Ecto neural progenitor cell (in vitro differentiated cells): ENCODE measurements at regions not wholly inside any gene's neighbourhood (a gene's known extent, or its start where the extent isn't known, plus 50 kb on each side); places are given as distances from the start of the nearest gene placed in this dataset.
A peak's percentile ranks its signal among the peaks of the same experiment; 100 is the strongest.

Experiments
- DNase-seq: peaks from one replicate; pipeline ENCODE4 v3.0.0-alpha.2; 2018; ENCODE audit warnings: low spot score

DNA sequence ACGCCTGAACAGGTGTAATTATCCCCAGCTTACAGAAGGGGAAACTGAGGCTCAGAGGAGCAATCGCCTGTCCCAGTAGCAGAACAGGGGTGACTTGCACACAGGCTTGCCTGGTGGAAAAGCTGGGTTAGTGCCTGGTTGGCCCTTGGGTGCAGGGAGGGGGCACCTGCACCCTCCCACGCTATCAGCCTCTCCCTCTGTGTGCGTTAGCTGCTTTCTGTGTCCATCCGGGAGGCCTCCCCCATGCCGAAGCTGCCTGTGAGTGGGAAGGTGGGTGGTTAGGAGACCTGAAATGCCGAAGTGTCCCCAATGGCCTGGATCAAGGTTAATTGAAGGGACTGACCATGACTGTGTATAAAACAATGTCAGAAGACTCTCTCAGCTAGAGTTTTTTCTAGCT lies 295.0 kb downstream of the ZNF536 start:
- DNase-seq, result no peak

DNA sequence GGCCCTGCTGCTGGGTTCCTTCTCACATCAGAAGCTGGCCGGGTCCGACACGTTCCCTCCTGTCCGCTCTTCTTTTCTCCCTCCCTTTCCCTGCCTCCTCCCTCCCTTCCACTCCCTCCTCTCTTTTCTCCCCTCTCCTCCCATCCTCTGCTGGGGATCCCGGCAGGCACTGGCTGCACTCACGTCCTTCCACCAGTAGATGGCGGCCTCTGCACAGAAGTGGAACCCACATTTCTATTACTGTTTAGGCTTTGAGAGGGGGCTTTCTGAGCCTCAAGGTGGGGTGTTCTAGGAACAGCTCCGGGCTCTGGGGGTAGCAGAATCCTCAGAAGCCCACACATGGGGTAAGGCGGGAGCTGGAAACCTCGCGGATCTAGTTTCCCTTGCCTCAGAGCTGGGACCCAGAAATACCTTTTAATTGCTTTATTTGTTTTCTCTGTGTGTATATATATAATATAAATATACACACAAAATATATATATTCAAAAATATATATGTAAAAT lies 294.2 kb downstream of the ZNF536 start:
- DNase-seq, result peak; percentile 72

DNA sequence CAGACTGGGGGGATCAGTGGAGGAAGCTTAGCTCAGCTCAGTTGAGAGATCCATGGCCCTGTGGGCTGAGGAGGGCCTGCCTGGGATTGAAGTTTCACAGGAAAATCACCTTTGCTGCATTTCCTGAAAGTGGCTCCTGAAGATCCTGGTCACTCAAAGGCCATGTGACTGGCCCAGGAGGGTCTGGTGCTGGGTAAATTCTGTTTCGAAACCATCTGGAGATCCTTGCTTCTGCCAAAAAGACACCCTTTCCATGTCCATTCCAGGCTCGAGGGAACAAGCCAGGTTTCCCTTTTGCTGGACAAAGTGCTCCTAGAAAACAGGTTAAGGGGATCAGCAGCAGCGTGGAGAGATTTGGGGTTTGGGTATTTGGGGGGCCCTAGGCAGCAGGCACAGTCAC lies 293.3 kb downstream of the ZNF536 start:
- no peak for DNase-seq

- no peak for DNase-seq
Measured at GRCh38 chr19:30663611-30664174, 291.5 kb downstream of the ZNF536 start.

- no peak for DNase-seq
Measured at GRCh38 chr19:30662211-30662861, 290.2 kb downstream of the ZNF536 start.

DNA sequence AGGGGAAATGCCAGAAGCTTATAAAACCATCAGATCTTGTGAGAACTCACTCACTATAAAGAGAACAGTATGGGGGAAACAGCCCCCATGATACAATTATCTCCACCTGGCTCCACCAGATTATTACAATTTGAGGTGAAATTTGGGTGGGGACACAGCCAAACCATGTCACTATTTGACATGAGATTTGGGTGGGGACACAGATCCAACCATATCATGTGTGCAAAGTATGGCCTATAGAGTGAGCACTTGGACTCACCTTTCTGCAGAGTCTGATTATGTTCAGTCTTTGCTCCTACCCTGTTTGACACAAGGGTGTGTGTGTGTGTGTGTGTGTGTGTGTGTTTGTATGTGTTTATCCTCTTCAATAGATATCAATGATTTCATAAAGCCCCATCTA lies 287.5 kb downstream of the ZNF536 start:
- DNase-seq, result no peak

- peak; percentile 31 for DNase-seq
Measured at GRCh38 chr19:30656520-30657100, 284.4 kb downstream of the ZNF536 start.

DNA sequence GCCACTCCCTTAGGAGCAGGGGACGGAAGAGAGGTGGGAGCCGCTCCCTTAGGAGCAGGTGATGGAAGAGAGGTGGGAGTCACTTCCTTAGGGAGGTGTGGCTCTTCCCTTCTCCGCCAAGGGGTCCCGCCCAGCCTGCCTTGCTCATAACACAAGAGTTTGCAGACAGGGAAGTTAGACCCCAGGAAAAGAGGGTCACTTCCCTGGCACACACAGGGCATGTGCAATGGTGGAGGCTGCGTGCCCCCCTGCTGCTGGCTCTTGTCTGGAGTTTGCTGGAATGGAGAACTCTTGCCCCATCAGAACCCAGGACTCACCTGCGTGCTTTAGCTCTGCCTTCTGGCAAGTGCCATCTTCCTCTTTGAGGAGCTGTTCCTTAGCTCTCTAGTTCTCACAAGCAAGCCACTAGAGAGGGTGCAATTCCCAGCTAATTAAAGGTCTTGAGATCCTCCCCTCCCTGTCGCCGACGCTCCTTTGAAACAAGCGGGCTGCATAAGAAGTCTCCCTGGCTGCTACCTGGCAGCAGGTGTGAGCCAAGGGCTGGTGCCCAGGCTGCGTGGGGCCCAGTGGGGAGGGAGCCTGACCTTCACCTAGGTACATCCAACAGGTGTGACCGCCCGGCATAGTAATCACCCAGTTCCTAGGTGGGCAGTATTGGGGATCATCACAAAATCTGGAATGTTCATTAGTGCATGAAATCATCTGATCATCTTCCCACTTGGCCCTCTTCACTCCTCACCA lies 281.6 kb downstream of the ZNF536 start:
- DNase-seq, result peak; percentile 27

DNA sequence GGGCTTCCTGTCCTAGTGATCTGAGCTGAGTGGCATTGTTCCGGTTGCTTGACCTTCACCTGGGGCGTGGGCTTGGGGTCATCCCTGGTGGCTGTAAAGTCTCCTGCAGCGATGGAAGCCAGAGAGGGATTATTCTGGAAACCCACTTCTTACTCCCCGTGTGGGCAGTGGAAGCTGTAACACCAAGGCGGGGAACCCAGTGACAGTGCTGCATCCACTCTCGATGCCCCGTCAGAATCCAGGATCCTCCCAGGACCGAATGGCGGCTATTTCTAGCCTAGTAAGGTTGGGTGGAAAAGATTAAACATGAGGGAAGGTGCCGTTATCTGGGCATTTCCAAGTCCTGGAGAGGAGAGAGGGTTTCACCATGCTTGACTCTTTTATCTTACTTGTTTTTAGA lies 280.6 kb downstream of the ZNF536 start:
- DNase-seq, result no peak

GRCh38 chr19:30651691-30652090 lies 279.5 kb downstream of the ZNF536 start:
- DNase-seq, result no peak

- no peak for DNase-seq
Measured at GRCh38 chr19:30651066-30651465, 278.9 kb downstream of the ZNF536 start.

DNA sequence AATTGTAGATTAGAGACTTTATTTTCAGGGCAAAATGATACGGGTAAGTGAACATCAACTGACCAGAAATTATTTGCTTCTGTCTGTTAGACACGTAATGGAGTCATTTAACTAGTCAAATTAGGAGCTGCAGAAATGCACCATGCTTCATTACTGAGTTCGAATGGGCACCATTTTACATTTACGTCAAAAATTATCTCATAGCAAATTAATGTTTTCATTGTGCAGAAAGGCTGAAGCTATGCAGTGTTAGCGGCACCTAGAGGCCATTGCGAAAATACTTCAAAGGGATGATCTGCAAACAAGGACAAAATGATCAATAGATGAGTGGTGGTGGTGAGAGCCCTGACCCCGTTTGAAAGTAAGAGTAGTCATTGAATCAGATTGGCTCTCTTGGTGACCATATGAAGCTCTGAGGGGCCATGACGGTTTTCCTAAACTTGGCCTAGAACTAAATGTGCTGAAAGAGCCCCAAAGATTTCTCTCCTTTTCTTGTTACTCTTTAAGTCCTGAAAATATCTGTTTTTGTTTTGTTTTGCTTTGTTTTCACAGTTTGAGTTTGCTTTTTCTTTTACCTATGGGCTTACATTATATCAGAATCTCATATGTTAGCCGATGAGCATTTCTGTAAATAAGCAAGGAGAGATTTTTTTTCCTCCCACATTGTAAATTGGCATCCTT lies 277.9 kb downstream of the ZNF536 start:
- no peak for DNase-seq

- no peak for DNase-seq
Measured at GRCh38 chr19:30648866-30649862, 277.0 kb downstream of the ZNF536 start.

GRCh38 chr19:30647891-30648720 lies 275.9 kb downstream of the ZNF536 start:
- DNase-seq, result no peak

GRCh38 chr19:30646806-30647205 lies 274.6 kb downstream of the ZNF536 start:
- DNase-seq, result no peak

GRCh38 chr19:30645946-30646577 lies 273.9 kb downstream of the ZNF536 start:
- no peak for DNase-seq

GRCh38 chr19:30640252-30640965 lies 268.2 kb downstream of the ZNF536 start:
- DNase-seq, result no peak

DNA sequence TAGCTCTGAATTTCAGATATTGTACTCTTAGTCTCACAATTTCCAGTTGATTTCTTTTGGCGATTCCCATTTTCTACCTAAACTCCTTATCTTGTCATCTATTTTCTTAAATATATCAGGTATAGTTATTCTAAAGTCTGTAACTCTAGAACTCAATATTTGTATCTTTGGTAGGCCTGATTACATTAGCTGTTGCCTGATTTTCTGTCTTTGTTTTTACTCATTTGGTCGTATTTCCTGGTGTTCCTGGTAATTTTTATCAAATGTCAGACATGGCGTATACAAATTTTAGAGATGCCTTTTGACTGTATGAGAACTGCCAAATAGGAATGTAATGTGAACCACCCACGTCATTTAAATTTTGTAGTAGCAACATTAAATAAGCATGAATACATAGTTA lies 266.7 kb downstream of the ZNF536 start:
- no peak for DNase-seq

DNA sequence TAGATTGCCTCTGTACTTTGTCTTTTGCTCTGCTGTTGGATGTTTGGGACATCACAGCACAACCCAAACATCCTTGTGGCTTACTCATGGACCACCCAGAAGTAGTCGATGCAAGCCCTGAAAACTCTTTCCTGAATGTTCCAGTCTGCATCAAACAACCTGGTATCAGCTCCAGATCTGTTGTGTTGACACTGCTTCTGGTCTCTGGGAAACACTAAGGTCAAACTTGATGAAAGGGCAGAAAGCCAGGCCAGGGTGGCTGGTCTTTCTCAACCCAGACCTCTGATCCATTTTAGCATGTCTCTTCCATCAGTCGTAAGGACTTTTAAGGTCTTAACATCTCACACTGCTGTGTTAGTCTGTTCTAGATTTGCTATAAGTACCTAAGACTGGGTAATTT lies 265.7 kb downstream of the ZNF536 start:
- no peak for DNase-seq
